ENCODE measurements at regions not wholly inside any gene's neighbourhood (a gene's known extent, or its start where the extent isn't known, plus 50 kb on each side); places are given as distances from the start of the nearest gene placed in this dataset.

DNA sequence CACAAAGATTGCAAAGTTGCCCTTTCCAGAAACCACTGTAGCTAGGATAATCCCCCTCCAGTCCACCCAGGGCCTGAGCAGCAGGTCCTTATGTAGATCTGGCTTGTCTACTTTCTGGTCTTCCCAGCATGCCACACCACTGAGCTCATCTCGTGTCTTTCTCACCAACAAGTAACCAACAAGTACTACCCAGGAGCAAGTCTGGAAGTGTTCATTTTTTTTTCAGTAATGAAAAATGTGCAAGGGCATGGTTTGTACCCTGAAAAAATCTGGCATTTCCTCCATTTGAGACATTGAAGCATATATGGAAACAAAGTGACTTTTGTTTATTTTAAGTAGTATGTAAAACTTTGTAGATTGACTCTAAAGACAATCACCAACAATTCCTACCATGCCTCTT lies 120.8 kb downstream of the INHBA start:
- Mint-ChIP-seq H3K9me3 (peaks cover 0 to 7% of the 10 kb centered on the region in 2 donors), H3K36me3 (no peaks in the 10 kb centered on the region), H3K27me3 (ENCODE audit: low read depth in 2 of 2) (no peaks in the 10 kb centered on the region), H3K4me1 (no peaks in the 10 kb centered on the region), H3K27ac (no peak overlapping the region), H3K4me3 (no peak overlapping the region)
- Histone ChIP-seq H3K4me3 (ENCODE audit: low read length) (no peak overlapping the region), H3K36me3 (ENCODE audit: control insufficient read depth, insufficient read depth, low read length) (no peaks in the 10 kb centered on the region), H3K9me3 (ENCODE audit: control insufficient read depth, insufficient read depth, low read length) (no peaks in the 10 kb centered on the region), H3K4me1 (ENCODE audit: control insufficient read depth, insufficient read depth, low read length) (no peaks in the 10 kb centered on the region), H3K27ac (ENCODE audit: low read length) (no peak overlapping the region), H3K27me3 (ENCODE audit: control insufficient read depth, insufficient read depth, low read length) (no peaks in the 10 kb centered on the region)
- intact Hi-C loops (cut with micrococcal nuclease) = no loop called here
- DNase-seq = no peak
- ATAC-seq = no peak
- TF ChIP-seq, protein P1, sequence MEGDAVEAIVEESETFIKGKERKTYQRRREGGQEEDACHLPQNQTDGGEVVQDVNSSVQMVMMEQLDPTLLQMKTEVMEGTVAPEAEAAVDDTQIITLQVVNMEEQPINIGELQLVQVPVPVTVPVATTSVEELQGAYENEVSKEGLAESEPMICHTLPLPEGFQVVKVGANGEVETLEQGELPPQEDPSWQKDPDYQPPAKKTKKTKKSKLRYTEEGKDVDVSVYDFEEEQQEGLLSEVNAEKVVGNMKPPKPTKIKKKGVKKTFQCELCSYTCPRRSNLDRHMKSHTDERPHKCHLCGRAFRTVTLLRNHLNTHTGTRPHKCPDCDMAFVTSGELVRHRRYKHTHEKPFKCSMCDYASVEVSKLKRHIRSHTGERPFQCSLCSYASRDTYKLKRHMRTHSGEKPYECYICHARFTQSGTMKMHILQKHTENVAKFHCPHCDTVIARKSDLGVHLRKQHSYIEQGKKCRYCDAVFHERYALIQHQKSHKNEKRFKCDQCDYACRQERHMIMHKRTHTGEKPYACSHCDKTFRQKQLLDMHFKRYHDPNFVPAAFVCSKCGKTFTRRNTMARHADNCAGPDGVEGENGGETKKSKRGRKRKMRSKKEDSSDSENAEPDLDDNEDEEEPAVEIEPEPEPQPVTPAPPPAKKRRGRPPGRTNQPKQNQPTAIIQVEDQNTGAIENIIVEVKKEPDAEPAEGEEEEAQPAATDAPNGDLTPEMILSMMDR (IDR thresholded peaks at IDR 0.05) = no peak
- WGBS (ENCODE audit: insufficient coverage) = 60% methylated on average over 1 of the region's 1 CpG

DNA sequence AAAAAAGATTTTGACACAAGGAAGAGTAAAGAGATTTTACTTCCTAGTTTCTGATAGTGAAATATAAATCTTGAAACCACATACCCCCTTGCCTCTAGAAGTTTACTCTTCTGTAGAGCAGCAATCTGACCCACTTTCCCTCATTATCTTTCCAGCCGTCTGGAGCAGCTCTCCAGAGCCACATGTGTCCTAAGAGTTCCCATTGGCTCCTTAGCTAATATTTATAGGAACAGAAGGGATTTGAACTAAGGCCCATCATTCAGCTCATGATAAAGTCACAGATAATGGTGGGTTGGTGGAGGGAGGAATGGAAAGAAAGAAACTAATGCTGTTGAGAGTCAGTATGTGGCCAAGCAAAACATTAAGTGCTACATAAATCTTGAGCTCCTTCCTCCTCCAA lies 121.8 kb downstream of the INHBA start:
- no peak for DNase-seq
- no peaks in the 10 kb centered on the region for H3K9me3 ChIP-seq (ENCODE audit: control insufficient read depth, insufficient read depth, low read length)
- TF ChIP-seq, protein P1 (IDR thresholded peaks at IDR 0.05) = no peak
- H3K27me3 Mint-ChIP-seq (ENCODE audit: low read depth in 2 of 2) = no peaks in the 10 kb centered on the region
- no peak overlapping the region for H3K4me3 ChIP-seq (ENCODE audit: low read length)
- no peak overlapping the region for H3K27ac ChIP-seq (ENCODE audit: low read length)
- no peak overlapping the region for H3K27ac Mint-ChIP-seq
- H3K36me3 Mint-ChIP-seq = no peaks in the 10 kb centered on the region
- no peaks in the 10 kb centered on the region for H3K27me3 ChIP-seq (ENCODE audit: control insufficient read depth, insufficient read depth, low read length)
- no peaks in the 10 kb centered on the region for H3K4me1 ChIP-seq (ENCODE audit: control insufficient read depth, insufficient read depth, low read length)
- H3K9me3 Mint-ChIP-seq = peaks cover 0 to 5% of the 10 kb centered on the region in 2 donors
- no peaks in the 10 kb centered on the region for H3K36me3 ChIP-seq (ENCODE audit: control insufficient read depth, insufficient read depth, low read length)
- H3K4me3 Mint-ChIP-seq = no peak overlapping the region
- intact Hi-C loops (cut with micrococcal nuclease) = no loop called here
- WGBS (ENCODE audit: insufficient coverage) = 67% methylated on average over 1 of the region's 1 CpG
- ATAC-seq = no peak
- H3K4me1 Mint-ChIP-seq = no peaks in the 10 kb centered on the region

DNA sequence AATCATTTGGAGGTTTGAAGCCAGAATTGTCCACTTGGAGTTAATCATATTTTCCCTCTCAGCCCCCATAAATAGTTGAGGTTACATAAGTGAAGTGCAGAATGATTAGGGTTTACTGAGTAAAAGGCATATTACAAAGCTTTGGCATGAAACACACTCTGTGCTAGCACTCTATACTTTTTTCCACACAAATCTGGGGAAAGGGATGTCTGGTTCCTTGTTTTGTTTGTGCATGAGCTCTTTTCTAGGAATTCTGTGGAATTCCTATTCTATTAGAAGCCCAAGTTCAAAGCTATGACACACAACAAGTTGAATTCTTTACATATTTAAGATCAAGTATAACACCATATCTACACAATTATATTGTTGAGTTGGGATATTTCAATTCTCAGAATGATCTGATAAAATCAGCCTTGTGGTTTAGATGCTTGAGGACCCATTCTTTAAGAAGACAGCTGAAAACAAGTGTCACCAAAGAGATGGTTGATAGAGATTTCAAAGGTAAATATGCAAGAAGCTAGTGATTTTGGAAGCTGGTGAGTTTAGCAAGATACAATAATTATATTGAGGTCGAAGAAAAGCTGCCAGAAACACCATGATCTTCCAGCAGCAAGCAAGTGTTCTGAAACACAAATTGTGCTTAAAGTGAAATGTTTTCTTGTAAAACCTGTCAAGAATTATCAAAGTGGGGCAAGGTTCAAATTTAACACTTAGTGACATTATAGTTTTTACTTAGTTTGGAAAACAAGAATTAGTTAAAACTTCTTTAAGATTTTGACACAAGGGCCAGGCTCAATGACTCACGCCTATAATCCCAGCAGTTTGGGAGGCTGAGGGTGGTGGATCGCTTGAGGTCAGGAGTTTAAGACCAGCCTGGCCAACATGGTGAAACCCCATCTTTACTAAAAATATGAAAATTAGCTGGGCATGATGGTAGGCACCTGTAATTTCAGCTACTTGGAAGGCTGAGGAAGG lies 122.6 kb downstream of the INHBA start:
- Histone ChIP-seq H3K27ac (ENCODE audit: low read length) (no peak overlapping the region), H3K4me3 (ENCODE audit: low read length) (no peak overlapping the region), H3K27me3 (ENCODE audit: control insufficient read depth, insufficient read depth, low read length) (no peaks in the 10 kb centered on the region), H3K4me1 (ENCODE audit: control insufficient read depth, insufficient read depth, low read length) (no peaks in the 10 kb centered on the region), H3K36me3 (ENCODE audit: control insufficient read depth, insufficient read depth, low read length) (no peaks in the 10 kb centered on the region), H3K9me3 (ENCODE audit: control insufficient read depth, insufficient read depth, low read length) (no peaks in the 10 kb centered on the region)
- DNase-seq (no peak), ATAC-seq (no peak)
- TF ChIP-seq, protein P1 (IDR thresholded peaks at IDR 0.05) = no peak
- Mint-ChIP-seq H3K4me3 (no peak overlapping the region), H3K36me3 (no peaks in the 10 kb centered on the region), H3K4me1 (no peaks in the 10 kb centered on the region), H3K27me3 (ENCODE audit: low read depth in 2 of 2) (no peaks in the 10 kb centered on the region), H3K9me3 (peaks cover 0 to 5% of the 10 kb centered on the region in 2 donors), H3K27ac (no peak overlapping the region)
- intact Hi-C loops (cut with micrococcal nuclease) = loop anchor here (10.0 kb wide), 1 partner anchor 65 kb away; no protein-coding TSS in a partner anchor
- WGBS (ENCODE audit: insufficient coverage) = 75% methylated on average over 1 of the region's 3 CpGs

Measured in natural killer cell (primary cell).